GM21367 (cell line): ENCODE measurements at regions not wholly inside any gene's neighbourhood (a gene's known extent, or its start where the extent isn't known, plus 50 kb on each side); places are given as distances from the start of the nearest gene placed in this dataset.

Experiments
- ATAC-seq: cut with Tn5 transposase; IDR thresholded peaks from one replicate; pipeline ENCODE4 v1.9.1; 2021; ENCODE audit not compliant: unreplicated experiment

DNA sequence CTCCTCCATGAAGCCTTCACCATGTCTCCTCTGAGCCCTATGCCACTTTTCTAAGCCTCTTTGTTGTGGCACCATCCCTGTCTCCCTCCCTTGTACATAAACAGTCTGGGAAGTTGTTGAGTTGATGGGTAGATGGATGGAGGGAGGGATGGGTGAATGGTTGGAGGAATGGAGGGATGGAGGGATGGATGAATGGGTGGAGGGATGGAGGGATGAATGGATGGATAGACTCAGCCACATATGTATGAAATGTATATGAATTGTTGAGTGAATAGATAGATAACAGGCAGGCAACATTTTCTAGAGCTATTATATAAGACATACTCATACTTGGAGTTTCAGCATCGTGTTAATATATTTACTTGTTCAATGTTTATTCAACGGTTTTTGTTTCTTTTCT, 58.3 kb upstream of the HES1 start:
- ATAC-seq = no peak

DNA sequence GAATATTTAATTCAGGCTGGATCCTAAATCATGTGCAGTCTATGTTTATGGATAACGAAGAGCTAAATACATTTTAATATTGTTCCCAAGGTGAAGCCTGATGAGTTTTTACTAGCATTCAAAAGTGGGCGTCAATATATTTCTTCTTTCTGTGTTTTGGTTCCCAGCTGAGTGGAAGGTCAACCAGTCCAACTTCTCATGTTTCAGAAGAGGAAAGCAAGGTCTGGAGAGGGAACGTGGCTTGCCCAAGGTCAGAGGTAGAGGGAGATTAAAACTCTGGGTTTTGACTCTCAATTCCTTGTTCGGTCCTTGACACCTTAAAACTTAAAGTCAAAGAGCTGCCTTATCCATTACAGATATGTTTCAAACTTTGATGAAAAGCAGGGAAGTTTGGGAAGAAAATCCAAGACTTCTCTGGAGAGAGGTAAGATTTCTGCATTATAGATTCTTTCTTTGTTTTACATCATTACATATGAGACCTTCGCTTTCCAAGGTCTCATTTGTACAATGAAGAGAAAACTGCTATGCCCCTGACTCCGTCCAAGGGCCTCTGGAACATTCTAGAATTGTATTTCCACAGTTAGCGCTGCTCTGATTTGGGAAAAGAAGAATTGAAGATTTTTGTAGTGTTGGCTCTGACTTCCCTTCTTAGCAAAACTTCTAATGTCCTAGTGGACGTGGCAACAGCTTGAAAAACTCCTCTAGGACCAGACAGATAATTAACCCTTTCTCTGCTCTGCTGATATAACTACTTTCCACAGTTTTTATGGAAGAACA, 57.7 kb upstream of the HES1 start:
- ATAC-seq = no peak

DNA sequence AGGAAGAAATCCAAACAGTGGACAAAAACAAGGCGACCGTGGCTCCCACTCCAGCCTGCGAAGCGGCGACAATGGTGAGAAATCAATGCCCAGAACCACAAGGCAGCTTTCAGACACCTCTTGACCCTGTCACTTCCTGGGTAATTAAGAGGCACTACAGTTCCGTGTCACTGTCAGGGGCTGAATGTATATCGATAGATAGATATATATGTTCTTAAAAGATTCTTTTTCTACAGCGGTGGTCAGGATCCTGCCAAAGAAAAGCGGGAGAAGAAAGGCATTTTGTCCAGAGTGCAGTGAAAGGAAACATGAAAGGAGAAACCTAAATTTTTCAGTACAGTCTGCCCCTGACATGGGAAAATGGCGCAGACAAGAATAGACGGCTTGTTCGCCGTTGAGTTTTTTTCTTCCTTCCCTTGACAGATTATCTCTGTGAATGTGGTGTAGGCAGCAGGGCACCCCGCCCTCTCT, 56.2 kb upstream of the HES1 start:
- ATAC-seq = no peak

GRCh38 chr3:194080436-194080835, 55.5 kb upstream of the HES1 start:
- no peak for ATAC-seq

- no peak for ATAC-seq
Measured at GRCh38 chr3:194080913-194081800, 54.8 kb upstream of the HES1 start.

DNA sequence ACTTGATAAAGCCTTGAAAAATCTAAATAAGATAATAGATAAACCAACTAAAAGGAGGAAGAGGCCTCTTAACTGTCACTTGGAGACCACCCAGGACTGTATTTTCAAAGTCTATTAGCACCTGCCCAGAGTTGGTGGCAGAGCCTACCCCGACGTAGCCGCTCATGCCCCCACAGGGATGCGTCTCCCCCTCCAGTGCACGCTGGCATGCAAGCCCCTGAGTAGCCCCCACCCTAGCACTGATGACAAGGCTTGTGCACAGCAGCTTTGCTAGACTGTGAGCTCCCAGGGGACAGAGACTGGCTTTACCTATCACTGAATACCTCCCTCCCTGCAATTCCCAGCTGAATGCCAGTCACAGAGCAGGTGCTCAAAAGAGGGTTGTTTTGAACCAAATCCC, 54.1 kb upstream of the HES1 start:
- no peak for ATAC-seq

- ATAC-seq = no peak
Measured at GRCh38 chr3:194082743-194083636, 53.0 kb upstream of the HES1 start.

DNA sequence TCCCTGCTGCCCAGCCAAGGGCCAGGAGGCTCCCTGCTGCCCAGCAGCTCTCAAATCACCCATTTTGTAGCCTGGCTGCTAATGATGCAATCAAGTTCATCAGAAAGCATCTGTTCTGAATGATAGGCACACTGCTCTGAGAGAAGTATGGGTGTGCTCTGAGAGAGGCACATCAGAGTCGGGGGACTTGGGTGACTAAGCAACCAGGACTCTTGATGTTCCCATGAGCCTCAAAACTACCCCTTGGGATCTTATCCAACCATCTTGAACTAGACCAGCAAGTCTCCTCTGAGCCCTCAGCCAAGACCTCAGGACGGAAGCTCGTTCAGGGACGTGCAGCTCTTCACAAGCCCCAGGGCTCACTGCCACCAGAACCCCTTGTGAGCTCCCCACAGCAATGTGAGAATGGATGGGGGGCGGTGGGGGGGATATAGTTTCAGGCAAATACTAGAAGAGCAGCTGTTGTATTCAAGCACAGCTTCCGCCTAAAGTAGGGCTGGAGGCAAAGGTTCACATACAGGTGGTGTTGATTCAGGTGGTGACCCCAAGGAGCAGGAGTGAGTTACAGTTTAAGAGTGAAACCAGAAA, 52.2 kb upstream of the HES1 start:
- ATAC-seq = no peak

- ATAC-seq = peak; percentile 97
Measured at GRCh38 chr3:194084284-194084683, 51.7 kb upstream of the HES1 start.
